SW480 (cell line): ENCODE measurements at regions not wholly inside any gene's neighbourhood (a gene's known extent, or its start where the extent isn't known, plus 50 kb on each side); places are given as distances from the start of the nearest gene placed in this dataset.
"Not testable (repeated sequence)": the region's sequence is repeated elsewhere in the genome, so short reads cannot be mapped to it uniquely, and the experiment has no call there.

Experiments
- DNase-seq: peaks from one replicate; pipeline ENCODE4 v3.0.0-alpha.2; 2016; ENCODE audit warnings: low spot score

- DNase-seq, result no peak
Observed at GRCh38 chr3:147153830-147154539, 252.4 kb downstream of the ZIC4 start.

- DNase-seq, result no peak
Observed at GRCh38 chr3:147152476-147152875, 253.9 kb downstream of the ZIC4 start.

GRCh38 chr3:147141516-147142288 lies 264.6 kb downstream of the ZIC4 start:
- no peak for DNase-seq

GRCh38 chr3:147139341-147139740 lies 267.0 kb downstream of the ZIC4 start:
- DNase-seq, result no peak

GRCh38 chr3:147132168-147132567 lies 274.2 kb downstream of the ZIC4 start:
- DNase-seq, result no peak

GRCh38 chr3:147130461-147130860 lies 275.9 kb downstream of the ZIC4 start:
- DNase-seq, result no peak

GRCh38 chr3:147129665-147130064 lies 276.7 kb downstream of the ZIC4 start:
- no peak for DNase-seq

- no peak for DNase-seq
Observed at GRCh38 chr3:147122350-147122749, 284.0 kb downstream of the ZIC4 start.

GRCh38 chr3:147119989-147120388 lies 286.4 kb downstream of the ZIC4 start:
- DNase-seq, result peak; percentile 13

- DNase-seq, result no peak
Observed at GRCh38 chr3:147119346-147119745, 287.0 kb downstream of the ZIC4 start.

- no peak for DNase-seq
Observed at GRCh38 chr3:147118611-147119010, 287.7 kb downstream of the ZIC4 start.

GRCh38 chr3:147117631-147118030 lies 288.7 kb downstream of the ZIC4 start:
- DNase-seq, result no peak

GRCh38 chr3:147113293-147114044 lies 292.9 kb downstream of the ZIC4 start:
- peak; percentile 39 for DNase-seq

GRCh38 chr3:147099076-147099475 lies 307.3 kb downstream of the ZIC4 start:
- no peak for DNase-seq

- DNase-seq, result no peak
Observed at GRCh38 chr3:147090461-147090860, 315.9 kb downstream of the ZIC4 start.

GRCh38 chr3:147089286-147089685 lies 317.1 kb downstream of the ZIC4 start:
- DNase-seq, result peak; percentile 3

GRCh38 chr3:147059500-147059899 lies 346.8 kb downstream of the ZIC4 start:
- not testable (repeated sequence) for DNase-seq

- no peak for DNase-seq
Observed at GRCh38 chr3:147049821-147050220, 356.5 kb downstream of the ZIC4 start.

GRCh38 chr3:147049305-147049704 lies 357.0 kb downstream of the ZIC4 start:
- no peak for DNase-seq

- DNase-seq, result no peak
Observed at GRCh38 chr3:147046916-147047315, 359.4 kb downstream of the ZIC4 start.

GRCh38 chr3:147038481-147038880 lies 367.9 kb downstream of the ZIC4 start:
- DNase-seq, result no peak

GRCh38 chr3:147034359-147034758 lies 372.0 kb downstream of the ZIC4 start:
- no peak for DNase-seq

GRCh38 chr3:147030274-147030673 lies 376.1 kb downstream of the ZIC4 start:
- no peak for DNase-seq
